GF-D8 (cell line): ENCODE measurements at regions not wholly inside any gene's neighbourhood (a gene's known extent, or its start where the extent isn't known, plus 50 kb on each side); places are given as distances from the start of the nearest gene placed in this dataset.

Source experiments
- DNase-seq: peaks from one replicate; lab custom pipeline; 2025; lab: John Stamatoyannopoulos, UW

- DNase-seq: no peak
These were observed 252.7 kb upstream of the ZPLD1 start for GRCh38 chr3:102182162-102182561.

GRCh38 chr3:102183186-102183585 is 251.6 kb upstream of the ZPLD1 start:
- no peak for DNase-seq

GRCh38 chr3:102183623-102184022 is 251.2 kb upstream of the ZPLD1 start:
- DNase-seq: no peak

GRCh38 chr3:102189541-102189940 is 245.3 kb upstream of the ZPLD1 start:
- no peak for DNase-seq

- no peak for DNase-seq
These were observed 244.7 kb upstream of the ZPLD1 start for GRCh38 chr3:102189956-102190723.

GRCh38 chr3:102192575-102192974 is 242.2 kb upstream of the ZPLD1 start:
- DNase-seq: no peak

GRCh38 chr3:102193255-102193654 is 241.6 kb upstream of the ZPLD1 start:
- no peak for DNase-seq

GRCh38 chr3:102194001-102194400 is 240.8 kb upstream of the ZPLD1 start:
- no peak for DNase-seq

- DNase-seq: no peak
These were observed 240.1 kb upstream of the ZPLD1 start for GRCh38 chr3:102194760-102195159.

- no peak for DNase-seq
These were observed 239.4 kb upstream of the ZPLD1 start for GRCh38 chr3:102195198-102195948.

- no peak for DNase-seq
These were observed 234.7 kb upstream of the ZPLD1 start for GRCh38 chr3:102200126-102200525.

- DNase-seq: no peak
These were observed 234.3 kb upstream of the ZPLD1 start for GRCh38 chr3:102200560-102200959.

- no peak for DNase-seq
These were observed 229.2 kb upstream of the ZPLD1 start for GRCh38 chr3:102205647-102206046.

- no peak for DNase-seq
These were observed 228.2 kb upstream of the ZPLD1 start for GRCh38 chr3:102206511-102207031.

- DNase-seq: no peak
These were observed 227.7 kb upstream of the ZPLD1 start for GRCh38 chr3:102207151-102207571.

- no peak for DNase-seq
These were observed 219.6 kb upstream of the ZPLD1 start for GRCh38 chr3:102215166-102215565.

GRCh38 chr3:102223132-102223531 is 211.7 kb upstream of the ZPLD1 start:
- DNase-seq: no peak

- no peak for DNase-seq
These were observed 210.6 kb upstream of the ZPLD1 start for GRCh38 chr3:102224171-102224570.

GRCh38 chr3:102225005-102225404 is 209.8 kb upstream of the ZPLD1 start:
- no peak for DNase-seq

GRCh38 chr3:102225407-102226132 is 209.2 kb upstream of the ZPLD1 start:
- no peak for DNase-seq

- no peak for DNase-seq
These were observed 208.4 kb upstream of the ZPLD1 start for GRCh38 chr3:102226463-102226862.

GRCh38 chr3:102229062-102229655 is 205.7 kb upstream of the ZPLD1 start:
- DNase-seq: peak; percentile 47
